ENCODE measurements at regions not wholly inside any gene's neighbourhood (a gene's known extent, or its start where the extent isn't known, plus 50 kb on each side); places are given as distances from the start of the nearest gene placed in this dataset.

DNA sequence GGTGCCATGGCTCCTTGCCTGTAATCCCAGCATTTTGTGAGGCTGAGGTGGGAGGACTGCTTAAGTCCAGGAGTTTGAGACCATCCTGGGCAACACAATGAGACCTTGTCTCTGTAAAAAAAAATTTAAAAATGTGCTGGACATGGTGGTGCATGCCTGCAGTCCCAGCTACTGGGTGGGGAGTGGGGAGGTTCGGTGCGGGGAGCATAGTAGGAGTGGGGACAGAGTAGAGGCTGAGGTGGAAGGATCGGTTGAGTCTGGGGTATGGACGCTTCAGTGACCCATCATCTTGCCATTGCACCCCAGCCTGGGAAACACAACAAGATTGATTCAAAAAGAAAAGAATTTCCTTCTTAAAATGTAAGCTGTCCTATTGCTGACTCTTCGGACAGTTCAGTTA lies 1490.0 kb upstream of the GBE1 start:
- Histone ChIP-seq H3K27me3 (no peaks in the 10 kb centered on the region), H3K36me3 (no peaks in the 10 kb centered on the region), H3K27ac (no peak overlapping the region), H3K9me3 (peaks cover 0 to 8% of the 10 kb centered on the region in 2 donors), H3K4me1 (no peaks in the 10 kb centered on the region), H3K4me3 (no peak overlapping the region)
- no peak for ATAC-seq
- intact Hi-C loops (cut with DNase I): no loop called here
- TF ChIP-seq, protein P1, sequence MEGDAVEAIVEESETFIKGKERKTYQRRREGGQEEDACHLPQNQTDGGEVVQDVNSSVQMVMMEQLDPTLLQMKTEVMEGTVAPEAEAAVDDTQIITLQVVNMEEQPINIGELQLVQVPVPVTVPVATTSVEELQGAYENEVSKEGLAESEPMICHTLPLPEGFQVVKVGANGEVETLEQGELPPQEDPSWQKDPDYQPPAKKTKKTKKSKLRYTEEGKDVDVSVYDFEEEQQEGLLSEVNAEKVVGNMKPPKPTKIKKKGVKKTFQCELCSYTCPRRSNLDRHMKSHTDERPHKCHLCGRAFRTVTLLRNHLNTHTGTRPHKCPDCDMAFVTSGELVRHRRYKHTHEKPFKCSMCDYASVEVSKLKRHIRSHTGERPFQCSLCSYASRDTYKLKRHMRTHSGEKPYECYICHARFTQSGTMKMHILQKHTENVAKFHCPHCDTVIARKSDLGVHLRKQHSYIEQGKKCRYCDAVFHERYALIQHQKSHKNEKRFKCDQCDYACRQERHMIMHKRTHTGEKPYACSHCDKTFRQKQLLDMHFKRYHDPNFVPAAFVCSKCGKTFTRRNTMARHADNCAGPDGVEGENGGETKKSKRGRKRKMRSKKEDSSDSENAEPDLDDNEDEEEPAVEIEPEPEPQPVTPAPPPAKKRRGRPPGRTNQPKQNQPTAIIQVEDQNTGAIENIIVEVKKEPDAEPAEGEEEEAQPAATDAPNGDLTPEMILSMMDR (IDR thresholded peaks at IDR 0.05): no peak
- no peak for DNase-seq

DNA sequence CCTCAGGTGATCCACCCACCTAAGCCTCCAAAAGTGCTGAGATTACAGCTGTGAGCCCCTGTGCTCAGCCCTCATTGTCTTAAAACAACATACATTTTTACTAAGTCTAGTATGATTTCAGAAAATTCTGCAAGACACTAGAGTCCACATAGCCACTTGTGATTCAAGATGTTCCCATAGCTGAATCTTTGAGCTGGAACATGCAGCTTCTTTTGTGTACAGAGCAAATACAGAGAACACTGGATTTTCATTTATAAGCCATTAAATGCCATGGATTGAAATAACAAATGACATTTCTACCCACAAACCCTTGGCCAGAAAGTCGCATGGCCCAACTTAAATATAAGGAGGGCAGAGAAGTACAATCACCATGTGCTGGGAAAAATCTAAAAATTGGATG lies 1489.2 kb upstream of the GBE1 start:
- H3K4me1 ChIP-seq: no peaks in the 10 kb centered on the region
- H3K36me3 ChIP-seq: no peaks in the 10 kb centered on the region
- no peak overlapping the region for H3K4me3 ChIP-seq
- no peaks in the 10 kb centered on the region for H3K27me3 ChIP-seq
- H3K27ac ChIP-seq: no peak overlapping the region
- intact Hi-C loops (cut with DNase I): no loop called here
- DNase-seq (no peak), ATAC-seq (no peak)
- peaks cover 0 to 8% of the 10 kb centered on the region in 2 donors for H3K9me3 ChIP-seq
- TF ChIP-seq, protein P1 (IDR thresholded peaks at IDR 0.05): no peak

- DNase-seq (no peak), ATAC-seq (no peak)
- no peaks in the 10 kb centered on the region for H3K27me3 ChIP-seq
- H3K9me3 ChIP-seq: peaks cover 0 to 11% of the 10 kb centered on the region in 2 donors
- TF ChIP-seq, protein P1 (IDR thresholded peaks at IDR 0.05): no peak
- no peaks in the 10 kb centered on the region for H3K4me1 ChIP-seq
- no peak overlapping the region for H3K27ac ChIP-seq
- no peaks in the 10 kb centered on the region for H3K36me3 ChIP-seq
- H3K4me3 ChIP-seq: no peak overlapping the region
- intact Hi-C loops (cut with DNase I): no loop called here
Measured at GRCh38 chr3:83248454-83248853, 1487.0 kb upstream of the GBE1 start.

DNA sequence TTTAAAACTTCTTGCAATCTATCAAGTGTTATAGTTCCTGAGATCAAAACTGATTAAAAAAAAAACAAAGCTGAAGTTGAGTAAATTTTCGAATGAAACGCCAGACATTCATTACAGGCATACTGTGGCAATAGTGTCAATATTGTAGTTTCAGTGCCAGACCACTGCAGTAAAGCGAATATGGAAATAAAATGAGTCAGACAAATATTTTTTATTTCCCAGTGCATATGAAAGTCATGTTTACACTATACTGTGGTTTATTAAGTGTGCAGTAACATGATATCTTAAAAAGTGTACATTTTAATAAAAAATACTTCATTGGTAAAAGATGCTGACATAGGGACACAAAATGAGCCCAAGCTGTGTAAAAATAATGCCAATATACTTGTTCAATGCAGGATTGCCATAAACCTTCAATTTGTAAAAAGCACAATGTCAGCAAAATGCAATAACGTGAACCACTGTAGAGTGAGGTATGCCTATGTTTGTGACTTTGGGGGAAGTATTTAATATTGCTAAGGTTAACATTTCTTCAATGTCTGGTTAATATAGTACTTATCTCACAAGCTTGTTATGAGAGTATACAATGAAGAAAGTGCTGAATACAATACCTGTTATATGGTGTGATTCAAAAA lies 1473.9 kb upstream of the GBE1 start:
- Histone ChIP-seq H3K4me3 (no peak overlapping the region), H3K36me3 (no peaks in the 10 kb centered on the region), H3K27me3 (no peaks in the 10 kb centered on the region), H3K27ac (no peak overlapping the region), H3K9me3 (no peaks in the 10 kb centered on the region), H3K4me1 (no peaks in the 10 kb centered on the region)
- TF ChIP-seq, protein P1 (IDR thresholded peaks at IDR 0.05): no peak
- intact Hi-C loops (cut with DNase I): no loop called here
- ATAC-seq (no peak), DNase-seq (no peak)

DNA sequence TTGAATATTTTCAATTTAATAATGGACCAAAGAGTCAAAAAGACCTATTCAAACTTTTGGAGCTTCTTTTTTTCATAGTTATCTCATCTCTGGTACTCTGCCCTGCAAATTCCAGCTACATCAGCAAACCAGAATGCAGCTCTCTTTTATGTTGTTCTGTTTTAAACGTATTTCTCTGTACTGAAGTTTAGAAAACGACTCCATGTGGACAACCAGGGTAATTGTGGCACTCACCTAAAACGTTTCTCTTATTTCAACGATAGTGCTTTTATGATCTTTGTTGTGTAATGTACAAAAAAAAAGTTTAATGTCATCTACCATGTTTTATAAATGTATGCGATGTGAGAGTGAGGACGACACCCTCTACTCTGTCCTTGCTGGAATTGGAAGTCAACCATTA lies 1472.3 kb upstream of the GBE1 start:
- Histone ChIP-seq H3K36me3 (no peaks in the 10 kb centered on the region), H3K27ac (no peak overlapping the region), H3K4me1 (no peaks in the 10 kb centered on the region), H3K4me3 (no peak overlapping the region), H3K9me3 (no peaks in the 10 kb centered on the region), H3K27me3 (no peaks in the 10 kb centered on the region)
- intact Hi-C loops (cut with DNase I): no loop called here
- no peak for DNase-seq
- no peak for ATAC-seq
- TF ChIP-seq, protein P1 (IDR thresholded peaks at IDR 0.05): no peak

Measured in left lung (tissue), 4 donors.